ENCODE measurements at regions not wholly inside any gene's neighbourhood (a gene's known extent, or its start where the extent isn't known, plus 50 kb on each side); places are given as distances from the start of the nearest gene placed in this dataset.
A peak's percentile ranks its signal among the peaks of the same experiment; 100 is the strongest.

DNA sequence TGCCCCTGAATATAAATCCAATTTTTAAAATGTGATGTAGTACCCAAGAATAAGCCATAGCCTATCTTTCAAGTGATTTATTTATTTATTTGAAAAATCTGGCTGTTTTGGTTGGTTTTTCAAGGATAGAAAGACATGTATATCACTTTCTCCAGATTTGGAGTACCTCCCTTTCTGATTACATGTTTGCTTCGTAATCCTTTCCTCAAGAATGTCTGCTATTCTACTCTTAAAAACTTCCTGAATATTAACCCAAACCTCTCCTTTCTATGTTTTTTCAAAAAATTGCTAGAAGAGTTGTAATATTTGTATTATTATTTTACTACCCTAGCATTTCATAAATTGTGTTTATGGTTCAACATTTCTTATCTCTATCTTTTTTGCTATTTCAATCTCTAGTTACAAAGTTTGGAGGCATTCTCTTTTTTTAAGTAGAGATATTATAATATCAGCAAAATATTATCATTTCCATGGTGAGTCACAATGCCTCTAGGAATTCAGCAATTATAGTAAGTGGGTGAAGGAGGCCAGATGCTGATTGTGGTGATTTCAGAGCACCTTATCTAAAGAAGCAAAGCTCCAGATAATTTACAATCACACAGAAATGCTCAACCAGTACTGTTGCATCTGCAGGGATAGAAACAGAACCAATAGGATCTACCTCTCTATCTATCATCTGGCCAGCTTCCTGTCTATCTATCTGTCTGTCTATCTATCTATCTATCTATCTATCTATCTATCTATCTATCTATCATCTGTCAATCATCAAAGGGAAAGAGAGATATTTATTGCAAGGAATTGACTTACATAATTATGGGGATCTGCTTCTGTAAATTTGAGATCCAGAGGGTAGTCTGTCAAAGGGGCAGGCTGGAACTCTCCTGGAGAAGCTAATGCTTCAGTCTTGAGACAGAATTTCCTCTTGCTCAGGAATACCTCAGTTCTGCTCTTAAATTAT lies 412.5 kb upstream of the SEMA3C start:
- Histone ChIP-seq H3K27ac (ENCODE audit: insufficient read depth, low read length) (no peak overlapping the region), H3K9me3 (ENCODE audit: control insufficient read depth, insufficient read depth, low read depth, low read length) (no peaks in the 10 kb centered on the region), H3K4me3 (replicated peaks in 1 of 4; ENCODE audit: control extremely low read depth in 1 of 4, insufficient read depth in 1 of 4, low read depth in 3 of 4, low read length in 4 of 4) (no peak overlapping the region), H3K4me1 (ENCODE audit: control insufficient read depth, extremely low read depth, insufficient read depth, low read length) (peaks cover 2% of the 10 kb centered on the region), H2AFZ (ENCODE audit: low read length) (no peak overlapping the region), H3K27me3 (ENCODE audit: control insufficient read depth, insufficient read depth, low read length) (no peaks in the 10 kb centered on the region), H3K36me3 (ENCODE audit: control insufficient read depth, insufficient read depth, low read length) (no peaks in the 10 kb centered on the region), H3K9ac (ENCODE audit: insufficient read depth, low read length) (no peak overlapping the region), H3K79me2 (ENCODE audit: control insufficient read depth, insufficient read depth, low read length) (no peaks in the 10 kb centered on the region), H4K20me1 (ENCODE audit: control insufficient read depth, extremely low read depth, insufficient read depth, low read length) (no peaks in the 10 kb centered on the region), H3K4me2 (ENCODE audit: extremely low read depth, insufficient read depth, low read length) (no peak overlapping the region)
- DNase-seq (ENCODE audit: low read depth in 2 of 2): peak in 1 of 2 donors; percentile 68
- no peak for TF ChIP-seq EZH2 (IDR thresholded peaks at IDR 0.05; ENCODE audit: low read length, missing control alignments)
- TF ChIP-seq, protein P1, sequence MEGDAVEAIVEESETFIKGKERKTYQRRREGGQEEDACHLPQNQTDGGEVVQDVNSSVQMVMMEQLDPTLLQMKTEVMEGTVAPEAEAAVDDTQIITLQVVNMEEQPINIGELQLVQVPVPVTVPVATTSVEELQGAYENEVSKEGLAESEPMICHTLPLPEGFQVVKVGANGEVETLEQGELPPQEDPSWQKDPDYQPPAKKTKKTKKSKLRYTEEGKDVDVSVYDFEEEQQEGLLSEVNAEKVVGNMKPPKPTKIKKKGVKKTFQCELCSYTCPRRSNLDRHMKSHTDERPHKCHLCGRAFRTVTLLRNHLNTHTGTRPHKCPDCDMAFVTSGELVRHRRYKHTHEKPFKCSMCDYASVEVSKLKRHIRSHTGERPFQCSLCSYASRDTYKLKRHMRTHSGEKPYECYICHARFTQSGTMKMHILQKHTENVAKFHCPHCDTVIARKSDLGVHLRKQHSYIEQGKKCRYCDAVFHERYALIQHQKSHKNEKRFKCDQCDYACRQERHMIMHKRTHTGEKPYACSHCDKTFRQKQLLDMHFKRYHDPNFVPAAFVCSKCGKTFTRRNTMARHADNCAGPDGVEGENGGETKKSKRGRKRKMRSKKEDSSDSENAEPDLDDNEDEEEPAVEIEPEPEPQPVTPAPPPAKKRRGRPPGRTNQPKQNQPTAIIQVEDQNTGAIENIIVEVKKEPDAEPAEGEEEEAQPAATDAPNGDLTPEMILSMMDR (conservative IDR thresholded peaks at IDR 0.05 in 1 of 2, IDR thresholded peaks at IDR 0.05 in 1 of 2; ENCODE audit: low read depth in 1 of 2, low read length in 2 of 2): no peak

DNA sequence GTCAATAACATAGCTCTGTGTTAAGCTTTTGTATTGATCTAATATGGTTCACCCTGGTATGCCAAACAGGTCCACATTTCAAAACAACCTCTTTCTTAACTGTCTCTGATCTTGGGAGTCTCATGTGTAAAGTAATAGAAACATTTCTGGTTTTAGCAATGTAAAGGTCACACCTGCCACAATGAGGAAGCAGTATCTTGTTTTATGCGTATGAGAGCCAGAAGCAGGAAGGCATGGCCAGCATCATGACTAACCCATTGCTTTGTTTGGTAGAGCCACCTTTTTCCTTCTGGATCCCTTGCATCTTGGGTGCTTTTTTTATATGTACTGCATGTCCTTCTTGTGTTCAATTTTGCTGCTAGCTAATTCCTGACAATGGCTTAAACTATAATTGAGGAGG lies 411.3 kb upstream of the SEMA3C start:
- Histone ChIP-seq H3K9ac (ENCODE audit: insufficient read depth, low read length) (no peak overlapping the region), H3K27me3 (ENCODE audit: control insufficient read depth, insufficient read depth, low read length) (no peaks in the 10 kb centered on the region), H3K4me1 (ENCODE audit: control insufficient read depth, extremely low read depth, insufficient read depth, low read length) (peaks cover 2% of the 10 kb centered on the region), H3K36me3 (ENCODE audit: control insufficient read depth, insufficient read depth, low read length) (no peaks in the 10 kb centered on the region), H2AFZ (ENCODE audit: low read length) (no peak overlapping the region), H3K79me2 (ENCODE audit: control insufficient read depth, insufficient read depth, low read length) (no peaks in the 10 kb centered on the region), H3K4me3 (replicated peaks in 1 of 4; ENCODE audit: control extremely low read depth in 1 of 4, insufficient read depth in 1 of 4, low read depth in 3 of 4, low read length in 4 of 4) (no peak overlapping the region), H4K20me1 (ENCODE audit: control insufficient read depth, extremely low read depth, insufficient read depth, low read length) (no peaks in the 10 kb centered on the region), H3K27ac (ENCODE audit: insufficient read depth, low read length) (no peak overlapping the region), H3K4me2 (ENCODE audit: extremely low read depth, insufficient read depth, low read length) (no peak overlapping the region), H3K9me3 (ENCODE audit: control insufficient read depth, insufficient read depth, low read depth, low read length) (no peaks in the 10 kb centered on the region)
- no peak for DNase-seq (ENCODE audit: low read depth in 2 of 2)
- TF ChIP-seq EZH2 (IDR thresholded peaks at IDR 0.05; ENCODE audit: low read length, missing control alignments): no peak
- TF ChIP-seq, protein P1 (conservative IDR thresholded peaks at IDR 0.05 in 1 of 2, IDR thresholded peaks at IDR 0.05 in 1 of 2; ENCODE audit: low read depth in 1 of 2, low read length in 2 of 2): no peak

DNA sequence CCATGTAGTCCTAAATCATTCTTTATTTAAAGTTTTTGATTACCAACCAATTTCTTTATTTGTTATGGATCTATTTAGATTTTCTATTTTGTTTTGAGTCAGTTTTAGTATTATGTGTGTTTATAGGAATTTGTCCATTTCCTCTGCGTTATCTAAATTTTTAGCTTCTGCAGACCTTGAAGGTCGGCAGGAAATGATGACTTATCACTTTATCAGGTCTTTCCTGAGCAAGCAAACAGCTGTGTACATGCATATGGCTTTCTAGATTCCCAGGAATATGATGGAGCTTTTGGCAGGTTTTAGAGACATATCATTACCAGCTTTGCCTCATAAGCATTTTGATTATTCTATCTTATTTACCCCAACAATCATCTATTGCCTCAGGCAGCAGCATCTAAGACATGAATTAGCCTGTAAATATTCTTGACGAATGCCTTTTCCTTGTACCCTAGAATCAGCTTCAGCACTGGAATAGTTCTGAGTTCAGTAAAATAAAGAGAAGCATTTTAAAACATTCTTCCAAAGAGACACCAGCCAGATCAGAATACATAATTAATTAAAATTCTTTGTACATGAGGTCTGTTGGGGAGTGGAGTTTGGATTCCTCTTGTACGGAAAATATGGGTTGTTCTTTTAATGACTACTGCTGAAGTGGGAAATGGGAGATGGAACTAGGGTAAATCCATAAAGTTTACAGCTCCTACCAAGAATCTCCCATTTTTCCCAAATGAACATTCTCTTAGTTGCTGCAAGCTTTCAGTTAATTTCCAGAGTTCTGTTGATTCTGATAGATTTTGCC lies 408.8 kb upstream of the SEMA3C start:
- no peaks in the 10 kb centered on the region for H3K79me2 ChIP-seq (ENCODE audit: control insufficient read depth, insufficient read depth, low read length)
- TF ChIP-seq EZH2 (IDR thresholded peaks at IDR 0.05; ENCODE audit: low read length, missing control alignments): no peak
- TF ChIP-seq, protein P1 (conservative IDR thresholded peaks at IDR 0.05 in 1 of 2, IDR thresholded peaks at IDR 0.05 in 1 of 2; ENCODE audit: low read depth in 1 of 2, low read length in 2 of 2): no peak
- no peak overlapping the region for H2AFZ ChIP-seq (ENCODE audit: low read length)
- no peak overlapping the region for H3K9ac ChIP-seq (ENCODE audit: insufficient read depth, low read length)
- no peak overlapping the region for H3K4me3 ChIP-seq (replicated peaks in 1 of 4; ENCODE audit: control extremely low read depth in 1 of 4, insufficient read depth in 1 of 4, low read depth in 3 of 4, low read length in 4 of 4)
- no peaks in the 10 kb centered on the region for H3K9me3 ChIP-seq (ENCODE audit: control insufficient read depth, insufficient read depth, low read depth, low read length)
- H3K4me2 ChIP-seq (ENCODE audit: extremely low read depth, insufficient read depth, low read length): no peak overlapping the region
- H3K27ac ChIP-seq (ENCODE audit: insufficient read depth, low read length): no peak overlapping the region
- H3K36me3 ChIP-seq (ENCODE audit: control insufficient read depth, insufficient read depth, low read length): no peaks in the 10 kb centered on the region
- H4K20me1 ChIP-seq (ENCODE audit: control insufficient read depth, extremely low read depth, insufficient read depth, low read length): no peaks in the 10 kb centered on the region
- peak in 1 of 2 donors; percentile 42 for DNase-seq (ENCODE audit: low read depth in 2 of 2)
- peaks cover 2% of the 10 kb centered on the region for H3K4me1 ChIP-seq (ENCODE audit: control insufficient read depth, extremely low read depth, insufficient read depth, low read length)
- H3K27me3 ChIP-seq (ENCODE audit: control insufficient read depth, insufficient read depth, low read length): no peaks in the 10 kb centered on the region

Measured in fibroblast of lung (primary cell).